ENCODE measurements at regions not wholly inside any gene's neighbourhood (a gene's known extent, or its start where the extent isn't known, plus 50 kb on each side); places are given as distances from the start of the nearest gene placed in this dataset.

DNA sequence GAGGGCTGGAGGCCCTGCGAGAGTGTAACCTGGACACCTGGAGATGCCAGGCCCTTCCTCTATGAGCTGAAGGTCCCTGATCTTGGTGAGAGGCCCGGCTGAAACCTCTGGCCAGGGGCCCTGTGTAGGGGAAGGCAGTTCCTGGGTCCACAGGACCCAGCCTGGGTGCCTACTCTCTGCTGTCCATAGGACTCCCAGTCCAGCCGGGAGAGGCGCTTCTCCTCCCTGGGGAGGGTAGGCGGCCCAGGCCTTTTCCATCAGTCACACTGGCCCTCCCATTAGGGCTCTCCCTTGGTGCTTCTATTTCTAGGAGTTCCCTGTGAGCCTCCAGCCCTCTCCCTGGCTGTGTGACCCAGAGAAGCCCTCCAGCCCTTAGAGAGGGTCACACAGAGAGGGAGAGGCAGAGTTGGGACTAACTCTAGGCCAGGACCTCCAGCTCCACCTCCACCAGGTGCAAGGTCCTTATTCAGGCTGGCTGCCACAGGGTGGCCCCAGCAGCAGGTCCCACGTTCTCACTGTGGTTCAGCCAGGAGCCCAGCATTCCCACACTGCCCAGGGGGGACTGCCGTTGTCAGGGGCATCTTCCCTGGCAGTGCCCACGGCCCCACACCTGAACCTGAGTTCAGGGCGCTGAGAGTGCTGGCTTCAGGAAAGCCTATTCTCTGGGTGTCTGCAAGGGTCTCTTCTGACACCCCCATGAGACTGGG, 146.8 kb downstream of the SMAD6 start:
- DNase-seq (ENCODE audit: low read depth in 2 of 2): no peak

- DNase-seq (ENCODE audit: low read depth in 2 of 2): no peak
These were observed 147.3 kb downstream of the SMAD6 start for GRCh38 chr15:66849393-66849745.

DNA sequence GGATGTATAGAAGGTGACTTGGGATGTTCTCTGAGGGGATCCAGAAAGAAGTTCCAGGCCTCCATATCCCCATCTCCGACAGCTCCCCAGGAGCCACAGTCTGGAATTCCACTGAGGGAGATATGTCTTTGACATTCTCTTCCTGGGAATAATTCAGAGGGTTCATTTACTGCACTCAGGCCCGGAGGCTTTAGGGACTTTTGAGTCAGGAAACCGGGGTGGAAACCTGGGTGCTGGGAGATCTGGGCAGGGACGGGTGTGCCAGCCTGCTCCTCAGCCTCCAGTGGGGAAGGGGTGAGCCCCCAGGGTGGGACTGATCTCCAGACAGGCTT, 147.7 kb downstream of the SMAD6 start:
- DNase-seq (ENCODE audit: low read depth in 2 of 2): no peak

DNA sequence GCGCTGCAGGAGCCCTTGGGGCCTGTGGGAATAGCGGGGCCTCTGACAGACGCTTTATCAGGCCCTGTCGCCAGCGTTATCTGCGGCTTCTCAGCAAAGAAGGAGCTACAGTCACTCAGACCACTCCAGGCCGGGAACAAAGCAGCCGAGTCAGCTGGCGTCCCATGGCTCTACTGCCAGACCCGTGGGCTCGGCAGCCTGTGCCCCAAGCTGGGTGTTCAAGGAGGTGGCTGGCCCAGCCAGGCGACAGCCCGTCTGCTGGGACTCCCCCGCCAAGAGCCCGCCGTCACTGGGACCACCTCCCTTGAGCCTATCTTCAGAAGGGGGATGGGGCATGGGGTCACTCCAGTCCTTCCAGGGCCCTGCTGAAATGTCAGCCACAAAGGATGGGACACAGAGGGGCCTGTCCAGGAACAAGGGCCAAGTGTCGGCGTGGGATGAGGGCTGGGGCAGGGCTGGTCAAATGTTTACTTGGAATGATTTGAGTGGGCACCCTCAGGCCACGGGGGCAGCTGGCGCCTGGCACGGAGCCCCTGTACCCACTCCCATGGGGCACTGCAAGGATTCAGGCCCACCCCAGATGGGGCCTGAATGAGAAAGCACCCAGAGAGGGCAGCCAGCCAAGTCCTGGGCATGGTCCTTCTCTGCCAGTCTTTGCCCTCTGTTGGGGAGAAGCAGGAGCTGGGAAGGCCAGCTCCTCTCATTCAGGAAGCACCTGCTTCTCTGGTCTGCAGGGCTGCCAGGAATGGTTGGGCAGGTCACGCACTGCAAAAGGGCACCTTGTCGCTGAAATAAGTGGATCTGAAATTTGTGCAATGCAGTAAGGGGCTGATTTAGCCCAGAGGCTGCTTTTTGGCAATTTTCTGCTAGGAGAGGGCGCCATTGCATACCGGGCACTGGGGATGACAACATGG, 148.3 kb downstream of the SMAD6 start:
- no peak for DNase-seq (ENCODE audit: low read depth in 2 of 2)

- DNase-seq (ENCODE audit: low read depth in 2 of 2): no peak
These were observed 148.9 kb downstream of the SMAD6 start for GRCh38 chr15:66850996-66851310.

DNA sequence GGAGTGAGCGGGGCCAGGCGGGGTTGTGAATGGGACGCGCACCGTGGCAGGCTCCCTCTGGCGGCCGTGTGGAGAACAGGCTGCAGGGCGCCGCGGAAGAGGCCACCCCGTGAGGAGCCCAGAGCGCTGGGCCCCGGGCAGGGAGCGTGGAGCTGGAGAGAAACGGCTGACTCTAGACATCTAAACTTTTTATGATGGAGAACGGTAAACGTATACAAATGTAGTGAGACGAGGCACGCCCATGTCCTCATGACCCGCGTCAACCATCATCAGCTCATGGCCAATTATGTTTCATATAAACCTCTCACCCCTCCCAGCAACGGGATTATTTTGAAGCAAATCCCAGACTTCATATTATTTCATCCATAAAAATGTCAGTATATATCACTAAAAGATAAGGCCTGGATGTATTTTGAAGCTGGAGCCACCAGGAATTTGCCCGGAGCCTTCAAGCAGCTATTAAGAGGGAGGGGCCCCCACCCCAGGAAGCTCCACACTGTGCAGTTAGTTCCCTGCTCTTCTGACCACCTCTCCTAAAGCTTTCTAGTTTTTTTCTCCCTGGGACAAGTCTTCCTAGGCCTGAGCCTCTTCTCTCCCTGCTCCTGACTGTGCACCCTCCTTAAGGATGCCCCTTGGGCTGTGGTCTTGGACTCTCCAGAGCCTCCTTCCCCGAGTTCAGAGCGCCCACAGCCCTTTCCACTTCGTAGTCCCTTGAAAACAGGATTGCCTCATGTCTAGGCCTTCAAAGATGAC, 149.5 kb downstream of the SMAD6 start:
- DNase-seq (ENCODE audit: low read depth in 2 of 2): peak; percentile 59 to 64

DNA sequence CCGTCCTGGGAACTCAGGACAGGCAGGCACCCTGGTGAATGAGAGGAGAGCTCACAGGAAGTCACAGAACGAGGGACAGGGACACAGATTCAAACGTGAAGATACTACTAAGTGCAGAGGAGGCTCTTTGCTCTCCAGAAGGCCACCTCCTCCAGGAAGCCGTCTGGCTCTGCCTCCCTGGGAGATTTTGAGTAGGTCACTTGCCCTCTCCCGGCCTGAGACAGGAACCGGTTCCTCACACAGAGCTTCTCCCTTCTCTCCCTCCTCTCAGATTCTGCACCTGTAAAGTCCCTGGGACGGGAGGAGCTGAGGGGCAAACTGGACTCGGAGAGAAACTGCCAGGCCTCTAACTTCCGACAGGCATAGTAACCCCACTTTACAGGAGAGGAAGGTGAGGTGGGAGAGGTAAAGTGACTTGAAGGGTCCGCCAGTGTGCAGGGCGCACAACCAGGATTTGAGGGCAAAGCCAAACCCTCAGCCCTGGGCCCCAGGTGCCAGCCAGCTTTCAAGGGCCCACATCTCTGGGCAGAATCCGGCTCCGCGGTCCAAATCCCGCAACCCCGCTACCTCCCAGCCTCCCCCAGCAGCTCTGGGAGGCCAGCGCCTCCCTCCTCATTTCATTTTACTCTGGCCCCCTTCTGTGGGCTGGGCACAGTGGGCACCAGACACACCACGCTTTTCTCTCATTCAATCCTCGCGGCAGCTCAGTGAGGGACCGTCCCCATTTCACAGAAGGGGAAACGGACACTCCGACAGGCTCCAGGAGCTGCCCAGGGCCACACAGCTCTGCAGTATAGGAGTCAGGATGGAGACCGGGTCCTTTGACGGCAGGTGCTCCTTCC, 150.2 kb downstream of the SMAD6 start:
- DNase-seq (ENCODE audit: low read depth in 2 of 2): no peak

DNA sequence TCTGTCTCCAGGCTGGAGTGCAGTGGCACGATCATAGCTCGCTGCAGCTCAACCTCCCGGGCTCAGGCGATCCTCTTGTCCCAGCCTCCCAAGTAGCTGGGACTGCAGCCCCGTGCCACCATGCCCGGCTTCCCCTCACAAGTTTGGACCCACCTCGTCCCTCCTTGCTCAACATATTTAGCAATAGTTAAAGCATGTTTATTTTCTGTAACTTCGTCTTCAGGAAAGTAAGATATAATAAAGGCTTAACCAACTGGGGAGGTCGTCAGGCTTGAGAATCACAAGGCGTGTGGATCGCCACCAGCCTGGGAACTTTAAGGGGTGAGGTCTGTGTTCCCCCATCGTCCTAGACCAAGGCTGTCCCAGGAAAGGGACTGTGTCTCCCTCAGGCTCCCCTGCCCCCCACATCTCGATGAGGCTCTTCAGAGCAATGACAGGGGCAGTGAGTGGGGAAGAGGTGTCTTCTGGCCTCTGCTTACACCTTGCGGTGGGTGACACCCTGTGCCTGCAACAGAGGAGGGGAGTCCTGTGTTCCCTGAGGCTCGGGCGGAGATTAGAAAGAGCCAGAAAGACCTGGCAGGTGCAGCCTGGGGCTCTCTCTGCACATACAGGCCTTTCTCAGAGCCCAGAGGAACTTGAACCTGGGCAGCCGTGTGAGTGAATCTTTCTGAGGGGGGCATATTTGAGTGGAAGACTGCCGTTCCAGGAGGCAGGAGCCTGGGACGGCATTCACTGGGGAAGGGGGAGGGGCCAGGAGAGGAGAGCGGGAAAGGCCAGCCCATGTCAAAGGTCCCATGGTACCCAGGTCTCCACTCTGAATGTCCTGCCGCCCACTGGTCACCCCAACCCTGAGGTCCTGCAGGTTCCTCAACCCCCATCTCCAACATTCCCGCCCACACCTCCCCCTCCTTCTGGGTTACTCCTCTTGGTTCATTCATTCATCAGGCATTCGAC, 152.3 kb downstream of the SMAD6 start:
- DNase-seq (ENCODE audit: low read depth in 2 of 2): no peak

GRCh38 chr15:66855041-66855440, 153.0 kb downstream of the SMAD6 start:
- no peak for DNase-seq (ENCODE audit: low read depth in 2 of 2)

DNA sequence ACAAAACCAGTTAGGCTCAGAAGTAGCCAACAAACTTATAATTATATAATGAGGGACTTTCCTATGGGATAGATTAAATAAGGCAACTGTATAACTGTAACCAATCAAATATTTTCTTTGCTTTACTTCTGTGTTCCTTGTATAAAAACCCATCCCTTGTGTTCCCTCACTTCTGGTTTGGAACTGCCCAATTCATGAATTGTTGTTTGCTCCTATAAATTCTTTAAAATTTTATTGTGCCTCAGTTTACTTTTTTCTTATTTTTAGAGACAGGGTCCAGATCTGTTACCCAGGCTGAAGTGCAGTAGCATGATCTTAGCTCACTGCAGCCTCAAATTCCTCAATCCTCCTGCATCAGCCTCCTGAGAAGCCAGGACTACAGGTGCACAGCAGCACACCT, 155.7 kb downstream of the SMAD6 start:
- DNase-seq (ENCODE audit: low read depth in 2 of 2): no peak

DNA sequence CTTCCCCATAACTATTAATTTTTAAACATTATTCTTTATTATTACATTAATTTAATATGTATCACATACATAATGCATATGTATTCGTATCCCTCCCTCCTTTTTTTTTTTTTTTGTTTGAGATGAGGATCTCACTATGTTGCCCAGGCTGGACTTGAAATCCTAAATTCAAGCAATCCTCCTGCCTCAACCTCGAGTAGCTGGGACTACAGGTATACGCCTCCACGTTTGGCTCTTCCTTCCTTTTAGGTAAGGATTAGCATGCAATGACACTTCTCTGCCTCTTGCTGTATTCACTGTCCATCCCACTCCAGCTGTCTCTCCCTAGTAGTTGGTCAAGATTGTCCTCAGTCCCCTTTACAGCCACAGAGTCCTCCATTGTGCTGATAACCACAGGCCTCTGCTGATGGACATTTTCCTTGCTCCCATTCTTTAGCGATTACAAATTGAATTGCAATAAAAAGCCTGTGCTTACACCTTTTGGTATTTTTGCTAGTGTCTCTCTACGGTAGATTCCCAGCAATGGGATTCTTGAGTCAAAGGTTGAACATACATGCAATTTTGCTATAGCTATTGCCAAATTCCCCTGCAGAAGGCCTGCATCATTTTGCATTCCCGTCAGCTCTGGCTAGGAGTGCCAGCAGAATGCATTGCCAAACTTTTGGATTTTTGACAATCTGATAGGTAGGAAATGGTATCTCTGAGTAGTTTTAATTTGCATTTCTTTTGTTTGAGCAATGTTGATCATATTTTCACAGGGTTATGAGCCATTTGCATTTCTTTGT, 156.6 kb downstream of the SMAD6 start:
- DNase-seq (ENCODE audit: low read depth in 2 of 2): no peak

- no peak for DNase-seq (ENCODE audit: low read depth in 2 of 2)
These were observed 157.7 kb downstream of the SMAD6 start for GRCh38 chr15:66859688-66860253.

DNA sequence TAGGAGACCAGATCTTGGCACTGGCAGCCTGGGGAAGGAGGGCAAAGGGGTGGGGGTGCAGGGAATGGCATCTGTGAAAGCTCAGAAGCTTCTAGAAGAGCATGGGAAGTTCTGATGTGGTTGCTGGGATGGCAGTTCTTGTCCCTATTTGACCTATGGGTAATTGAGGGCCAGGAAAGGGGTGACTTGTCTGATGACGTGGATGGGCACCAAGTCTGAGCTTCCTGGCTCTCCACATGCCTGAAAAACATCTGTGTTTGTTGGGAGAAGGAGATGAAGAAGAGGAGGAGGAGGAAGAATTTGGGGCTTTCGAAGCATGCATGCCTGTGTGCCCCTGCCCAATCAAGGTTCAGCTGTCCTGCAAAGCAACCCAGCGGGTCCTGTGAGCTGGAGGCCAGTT, 158.8 kb downstream of the SMAD6 start:
- no peak for DNase-seq (ENCODE audit: low read depth in 2 of 2)

DNA sequence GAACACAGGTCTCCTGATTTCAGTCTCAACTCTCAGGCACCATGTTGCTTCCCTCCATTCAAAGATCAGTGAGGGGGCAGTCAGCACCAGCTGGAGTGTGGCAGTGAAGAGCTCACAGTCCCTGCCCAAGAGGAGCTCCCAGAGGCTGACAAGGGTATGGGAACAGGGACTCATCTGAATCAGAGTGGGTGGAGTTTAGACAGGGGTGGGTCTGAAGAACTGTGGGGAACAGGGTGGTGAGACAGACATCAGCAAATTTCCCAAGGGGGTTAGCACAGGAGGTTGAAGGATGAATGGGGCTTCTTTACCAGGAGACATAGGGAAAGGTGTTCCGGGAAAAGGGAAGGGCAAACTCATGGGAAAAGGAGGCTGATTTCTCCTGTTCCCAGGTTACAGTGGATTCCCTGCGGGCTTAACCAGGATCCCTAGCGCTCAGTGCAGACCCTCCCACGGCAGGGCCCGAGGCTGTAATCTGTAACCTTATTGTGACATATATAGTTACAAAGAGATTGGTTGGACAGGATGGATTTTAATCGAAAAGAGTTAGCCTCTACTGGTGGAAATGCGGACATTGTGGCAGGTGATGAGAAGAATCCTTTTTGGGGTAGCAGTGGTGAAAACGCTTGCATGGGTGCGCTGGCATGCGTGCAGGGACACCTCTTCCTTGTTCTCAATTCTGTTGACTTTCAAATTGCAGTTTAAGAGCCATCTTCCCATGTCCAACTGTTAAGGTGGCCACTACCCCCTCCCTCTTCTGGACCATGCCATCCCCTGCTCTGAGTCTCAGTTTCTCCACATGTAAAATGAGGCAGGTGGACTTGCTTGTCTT, 160.3 kb downstream of the SMAD6 start:
- DNase-seq (ENCODE audit: low read depth in 2 of 2): no peak

- DNase-seq (ENCODE audit: low read depth in 2 of 2): peak; percentile 74 to 77
These were observed 160.9 kb downstream of the SMAD6 start for GRCh38 chr15:66862940-66863335.

DNA sequence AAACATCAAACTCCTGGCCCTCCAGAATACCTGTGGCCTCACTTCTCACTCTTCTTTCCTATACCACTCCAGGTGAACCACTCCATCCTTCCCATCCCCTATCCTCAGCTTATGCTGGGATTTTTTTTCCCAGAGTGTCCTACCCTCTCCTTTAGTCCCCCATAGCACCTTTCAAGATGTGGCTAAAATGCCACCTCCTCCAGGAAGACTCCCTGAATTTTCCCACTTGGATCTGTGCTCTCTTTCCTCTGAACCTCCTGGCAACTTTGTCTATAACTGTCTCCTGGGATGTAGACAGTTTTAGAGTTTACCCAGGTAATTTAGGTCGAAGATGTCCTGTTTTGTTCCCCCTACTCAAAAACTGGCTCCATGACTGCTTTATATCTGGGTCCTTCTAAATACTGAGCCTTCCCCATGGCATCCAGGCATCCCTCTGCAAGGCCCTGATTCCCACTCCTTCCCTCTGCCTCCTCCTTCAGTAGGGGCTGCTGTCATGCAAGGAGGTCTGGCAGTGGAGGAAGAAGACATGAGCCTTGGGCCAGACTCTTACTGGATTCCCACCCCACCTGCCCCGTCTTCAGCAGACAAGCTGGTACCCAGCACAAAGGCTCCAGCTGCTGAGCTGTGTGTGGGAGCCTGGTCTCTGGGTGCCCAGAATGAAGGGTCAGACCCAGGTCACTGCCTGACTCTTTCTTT, 161.5 kb downstream of the SMAD6 start:
- DNase-seq (ENCODE audit: low read depth in 2 of 2): no peak

GRCh38 chr15:66864086-66864830, 162.2 kb downstream of the SMAD6 start:
- DNase-seq (ENCODE audit: low read depth in 2 of 2): no peak
